ENCODE measurements at regions not wholly inside any gene's neighbourhood (a gene's known extent, or its start where the extent isn't known, plus 50 kb on each side); places are given as distances from the start of the nearest gene placed in this dataset.

- DNase-seq, result no peak
- TF ChIP-seq GATA1 (IDR thresholded peaks at IDR 0.05; ENCODE audit: low read depth, low read length), result no peak
- TF ChIP-seq POLR2A (IDR thresholded peaks at IDR 0.05; ENCODE audit: low read length), result no peak
These were observed 437.3 kb downstream of the MED13L start for GRCh38 chr12:115840159-115840558.

GRCh38 chr12:115838952-115839351 is 438.5 kb downstream of the MED13L start:
- TF ChIP-seq POLR2A (IDR thresholded peaks at IDR 0.05; ENCODE audit: low read length), result no peak
- TF ChIP-seq GATA1 (IDR thresholded peaks at IDR 0.05; ENCODE audit: low read depth, low read length), result no peak
- DNase-seq, result no peak

GRCh38 chr12:115837220-115837619 is 440.3 kb downstream of the MED13L start:
- DNase-seq, result no peak
- TF ChIP-seq POLR2A (IDR thresholded peaks at IDR 0.05; ENCODE audit: low read length) (no peak), GATA1 (IDR thresholded peaks at IDR 0.05; ENCODE audit: low read depth, low read length) (no peak)

GRCh38 chr12:115835445-115835844 is 442.0 kb downstream of the MED13L start:
- TF ChIP-seq POLR2A (IDR thresholded peaks at IDR 0.05; ENCODE audit: low read length), result no peak
- no peak for TF ChIP-seq GATA1 (IDR thresholded peaks at IDR 0.05; ENCODE audit: low read depth, low read length)
- no peak for DNase-seq

- TF ChIP-seq GATA1 (IDR thresholded peaks at IDR 0.05; ENCODE audit: low read depth, low read length) (no peak), POLR2A (IDR thresholded peaks at IDR 0.05; ENCODE audit: low read length) (no peak)
- no peak for DNase-seq
These were observed 443.8 kb downstream of the MED13L start for GRCh38 chr12:115833704-115834103.

- TF ChIP-seq GATA1 (IDR thresholded peaks at IDR 0.05; ENCODE audit: low read depth, low read length), result no peak
- no peak for DNase-seq
These were observed 446.9 kb downstream of the MED13L start for GRCh38 chr12:115830633-115831032.

GRCh38 chr12:115830070-115830469 is 447.4 kb downstream of the MED13L start:
- no peak for DNase-seq
- TF ChIP-seq GATA1 (IDR thresholded peaks at IDR 0.05; ENCODE audit: low read depth, low read length), result no peak
- no peak for TF ChIP-seq POLR2A (IDR thresholded peaks at IDR 0.05; ENCODE audit: low read length)

GRCh38 chr12:115828168-115828567 is 449.3 kb downstream of the MED13L start:
- TF ChIP-seq GATA1 (IDR thresholded peaks at IDR 0.05; ENCODE audit: low read depth, low read length), result no peak
- no peak for TF ChIP-seq POLR2A (IDR thresholded peaks at IDR 0.05; ENCODE audit: low read length)
- DNase-seq, result no peak

GRCh38 chr12:115824936-115825602 is 452.4 kb downstream of the MED13L start:
- no peak for TF ChIP-seq GATA1 (IDR thresholded peaks at IDR 0.05; ENCODE audit: low read depth, low read length)
- TF ChIP-seq POLR2A (IDR thresholded peaks at IDR 0.05; ENCODE audit: low read length), result no peak
- DNase-seq, result no peak

GRCh38 chr12:115823635-115824034 is 453.9 kb downstream of the MED13L start:
- no peak for DNase-seq
- TF ChIP-seq GATA1 (IDR thresholded peaks at IDR 0.05; ENCODE audit: low read depth, low read length), result no peak
- no peak for TF ChIP-seq POLR2A (IDR thresholded peaks at IDR 0.05; ENCODE audit: low read length)

GRCh38 chr12:115820656-115821055 is 456.8 kb downstream of the MED13L start:
- TF ChIP-seq GATA1 (IDR thresholded peaks at IDR 0.05; ENCODE audit: low read depth, low read length), result no peak
- no peak for TF ChIP-seq POLR2A (IDR thresholded peaks at IDR 0.05; ENCODE audit: low read length)
- no peak for DNase-seq

- no peak for TF ChIP-seq POLR2A (IDR thresholded peaks at IDR 0.05; ENCODE audit: low read length)
- TF ChIP-seq GATA1 (IDR thresholded peaks at IDR 0.05; ENCODE audit: low read depth, low read length), result no peak
- no peak for DNase-seq
These were observed 458.5 kb downstream of the MED13L start for GRCh38 chr12:115818973-115819372.

- no peak for TF ChIP-seq GATA1 (IDR thresholded peaks at IDR 0.05; ENCODE audit: low read depth, low read length)
- no peak for TF ChIP-seq POLR2A (IDR thresholded peaks at IDR 0.05; ENCODE audit: low read length)
- no peak for DNase-seq
These were observed 460.1 kb downstream of the MED13L start for GRCh38 chr12:115817389-115817788.

- TF ChIP-seq POLR2A (IDR thresholded peaks at IDR 0.05; ENCODE audit: low read length) (no peak), GATA1 (IDR thresholded peaks at IDR 0.05; ENCODE audit: low read depth, low read length) (no peak)
- peak; percentile 18 to 31 for DNase-seq
These were observed 461.6 kb downstream of the MED13L start for GRCh38 chr12:115815924-115816323.

GRCh38 chr12:115813256-115813655 is 464.2 kb downstream of the MED13L start:
- no peak for DNase-seq
- TF ChIP-seq GATA1 (IDR thresholded peaks at IDR 0.05; ENCODE audit: low read depth, low read length), result no peak
- no peak for TF ChIP-seq POLR2A (IDR thresholded peaks at IDR 0.05; ENCODE audit: low read length)

Data from erythroblast (primary cell).